CD4-positive, alpha-beta T cell treated with Interleukin-17A for 1 hour (primary cell): ENCODE measurements at regions not wholly inside any gene's neighbourhood (a gene's known extent, or its start where the extent isn't known, plus 50 kb on each side); places are given as distances from the start of the nearest gene placed in this dataset.

ENCODE experiments used
- DNase-seq: peaks from one replicate; pipeline ENCODE4 v3.0.0-alpha.2; 2020

DNA sequence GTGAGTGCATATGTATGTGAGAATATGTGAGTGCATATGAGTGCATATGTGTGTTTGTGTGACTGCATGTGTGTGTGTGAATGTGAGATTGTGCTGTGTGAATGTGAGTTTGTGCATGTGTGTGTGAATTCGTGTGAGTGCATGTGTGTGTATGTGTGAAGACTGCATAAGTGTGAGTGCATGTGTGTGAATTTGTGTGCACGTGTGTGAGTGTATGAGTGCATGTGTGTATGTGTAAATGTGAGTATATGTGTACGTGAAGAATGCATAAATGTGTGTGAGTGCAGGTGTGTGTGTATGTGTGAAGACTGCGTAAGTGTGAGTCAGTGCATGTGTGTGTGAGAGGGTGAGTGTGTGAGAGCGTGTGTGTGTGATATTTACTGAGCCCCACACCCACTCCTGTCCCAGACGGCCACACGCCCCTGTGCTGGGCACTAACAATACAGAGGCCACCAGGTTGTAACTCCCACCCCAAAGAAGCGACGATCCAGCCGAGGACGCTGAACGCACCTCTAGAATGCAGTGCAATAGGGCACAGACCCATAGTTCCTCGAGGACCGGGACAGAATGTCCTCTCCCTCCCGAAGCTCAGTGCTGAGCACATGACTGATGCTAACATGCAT, 97.8 kb downstream of the C16orf95 start:
- DNase-seq, result no peak

DNA sequence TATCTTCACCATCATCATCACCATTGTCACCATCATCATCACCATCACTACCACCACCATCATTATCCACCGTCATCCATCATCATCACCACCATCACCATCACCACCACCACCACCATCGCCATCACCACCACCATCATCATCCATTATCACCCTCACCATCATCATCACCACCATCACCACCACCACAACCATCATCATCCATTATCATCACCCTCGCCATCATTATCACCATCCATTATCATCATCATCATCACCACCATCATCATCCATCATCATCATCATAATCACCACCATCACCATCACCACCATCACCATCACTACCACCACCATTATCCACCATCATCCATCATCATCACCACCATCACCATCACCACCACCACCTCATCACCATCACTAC, 95.6 kb downstream of the C16orf95 start:
- DNase-seq, result no peak

DNA sequence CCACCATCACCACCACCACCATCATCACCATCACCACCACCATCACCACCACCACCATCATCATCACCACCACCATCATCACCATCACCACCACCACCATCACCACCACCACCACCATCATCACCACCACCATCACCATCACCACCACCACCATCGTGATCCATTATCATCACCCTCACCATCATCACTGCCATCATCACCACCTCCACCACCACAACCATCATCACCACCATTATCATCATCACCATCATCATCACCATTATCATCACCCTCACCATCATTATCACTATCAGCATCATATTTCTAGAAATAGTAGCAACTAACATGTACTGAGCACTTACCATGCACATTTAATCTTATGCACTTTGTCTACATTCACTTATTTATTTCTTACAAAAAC, 94.9 kb downstream of the C16orf95 start:
- no peak for DNase-seq

DNA sequence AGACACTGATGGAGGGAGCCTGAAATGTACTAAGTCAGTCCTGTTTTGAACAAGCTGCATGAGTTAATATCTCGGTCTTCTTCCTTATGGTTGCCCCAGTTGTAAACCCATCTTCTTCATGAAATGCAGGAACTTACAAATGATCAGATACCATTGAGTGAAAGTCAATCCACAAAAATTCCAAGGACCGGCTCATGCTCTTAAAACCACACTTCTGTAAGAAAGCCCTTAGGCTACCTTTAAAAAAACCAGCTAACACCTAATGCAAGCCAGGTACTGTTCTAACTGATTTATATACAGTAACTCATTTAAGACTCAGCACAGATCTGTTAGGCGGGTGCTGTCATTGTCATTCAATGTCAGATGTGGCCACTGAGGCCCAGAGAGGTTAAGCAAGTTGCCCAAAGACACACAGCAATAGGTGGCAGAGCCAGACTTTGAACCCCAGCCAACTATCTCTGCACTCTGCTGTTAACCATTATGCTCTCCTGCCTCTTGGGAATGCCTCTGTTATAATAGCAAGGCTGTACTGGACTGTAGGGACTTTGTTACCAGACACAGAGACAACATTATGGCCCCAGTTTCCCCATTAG, 93.4 kb downstream of the C16orf95 start:
- DNase-seq, result no peak

DNA sequence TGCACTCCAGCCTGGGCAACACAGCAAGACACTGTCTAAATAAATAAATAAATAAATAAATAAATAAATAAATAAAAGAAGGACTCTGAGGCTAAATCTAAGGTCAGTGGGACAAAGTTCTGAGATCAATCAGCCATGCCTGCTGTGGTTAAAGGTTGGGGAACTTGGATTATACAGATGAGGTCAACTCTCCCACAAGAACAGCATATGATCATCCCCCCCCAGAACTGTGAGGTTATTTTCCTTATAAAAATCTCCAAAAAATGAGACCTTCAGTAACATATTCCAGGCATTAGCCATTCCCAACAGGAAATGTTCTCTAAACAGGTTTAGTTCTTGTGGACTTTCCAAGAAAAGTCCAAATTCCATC, 90.3 kb downstream of the C16orf95 start:
- no peak for DNase-seq

DNA sequence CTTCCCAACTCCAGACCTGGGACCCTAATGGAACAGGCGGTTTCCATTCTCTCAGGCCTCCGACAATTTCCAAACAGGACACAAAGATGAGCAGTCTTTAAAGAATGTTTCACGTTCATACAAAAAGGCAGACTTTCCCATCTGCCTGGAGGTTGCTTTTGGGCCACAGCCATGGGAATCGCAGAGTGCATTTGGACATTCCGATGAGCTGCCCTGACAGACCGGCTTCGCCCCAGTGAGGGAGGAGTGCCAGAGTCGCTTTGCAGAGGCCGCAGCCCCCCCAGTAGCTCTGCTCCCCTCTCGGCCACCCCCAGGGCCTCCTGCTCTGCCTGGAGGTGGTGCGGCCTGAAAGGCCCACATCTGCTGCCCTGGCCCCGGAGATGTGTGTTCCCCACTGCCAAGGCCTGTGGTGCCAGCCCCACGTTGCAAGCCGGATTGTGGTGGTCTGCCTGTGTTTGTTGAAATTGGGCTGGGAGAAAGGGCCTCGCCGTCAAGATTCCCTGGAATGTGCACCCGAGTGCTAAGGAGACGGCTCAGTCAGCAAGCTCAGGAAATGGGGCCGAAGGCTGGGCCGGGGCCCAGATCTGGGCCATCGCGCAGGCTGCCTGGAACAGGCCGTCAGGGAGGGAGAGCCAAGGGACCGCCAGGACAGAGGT, 89.8 kb downstream of the C16orf95 start:
- DNase-seq, result no peak

DNA sequence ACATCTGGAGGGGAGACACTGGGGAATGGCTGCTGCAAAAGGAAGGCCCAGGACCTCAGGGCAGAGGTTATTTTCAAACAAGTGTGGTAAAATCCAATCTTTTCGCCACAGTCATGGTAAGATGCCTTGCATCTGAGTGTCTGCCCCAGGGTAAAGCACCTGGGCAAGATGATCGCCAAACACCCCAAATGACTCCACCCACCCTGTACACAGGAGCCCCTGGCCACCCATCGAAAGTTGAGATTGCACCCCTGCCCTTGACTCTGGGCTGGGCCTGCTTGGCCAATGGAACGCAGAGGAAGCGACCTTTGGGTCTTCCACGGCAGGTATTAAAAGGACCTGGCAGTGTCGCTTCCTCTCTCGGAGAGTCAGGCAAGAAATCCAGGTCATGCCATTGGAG, 88.8 kb downstream of the C16orf95 start:
- DNase-seq, result no peak

DNA sequence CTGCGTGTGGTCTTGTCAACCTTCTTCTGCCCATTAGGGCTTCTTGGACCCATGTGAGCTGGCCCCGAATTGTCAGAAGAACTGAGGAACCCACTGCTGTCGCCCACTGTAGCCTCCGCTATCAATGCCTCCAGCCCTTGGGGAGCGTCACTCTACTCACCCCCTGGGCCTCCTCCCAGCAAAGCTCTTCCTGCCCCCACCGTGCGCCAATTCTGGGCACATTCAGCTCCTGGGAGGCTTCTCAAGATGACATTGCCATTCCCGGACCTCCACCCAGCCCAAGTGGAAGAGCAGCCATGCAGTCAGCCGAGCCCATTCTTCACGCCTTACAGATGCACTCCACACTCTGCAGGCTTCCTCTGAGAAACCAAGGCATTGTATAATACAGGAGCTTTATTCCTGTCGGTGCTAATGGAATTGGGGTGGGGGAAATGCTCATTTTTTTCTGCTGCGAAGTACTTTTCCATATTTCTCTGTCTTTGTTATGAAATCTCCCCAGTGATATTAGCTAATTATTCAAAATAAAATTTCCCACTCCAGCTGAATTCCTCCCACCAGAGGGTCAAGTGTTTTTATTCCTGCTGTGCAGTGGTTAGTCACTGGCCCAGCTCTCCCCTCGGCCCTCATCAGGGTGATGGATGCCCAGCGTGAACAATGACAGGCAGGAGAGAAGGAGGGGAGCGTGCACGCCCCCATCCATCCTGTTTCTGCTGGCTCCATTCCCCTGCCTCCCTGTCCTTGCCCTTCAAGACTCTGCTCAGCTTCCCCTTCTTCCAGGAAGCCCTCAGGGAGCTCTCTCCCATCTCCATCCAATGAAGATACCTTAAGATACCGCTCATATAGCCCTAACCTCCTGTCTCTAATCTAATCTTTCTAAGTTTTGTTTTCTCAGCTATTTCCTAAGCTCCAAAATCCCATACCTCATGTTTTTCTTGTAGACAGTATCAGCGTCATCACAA, 87.7 kb downstream of the C16orf95 start:
- DNase-seq, result no peak

DNA sequence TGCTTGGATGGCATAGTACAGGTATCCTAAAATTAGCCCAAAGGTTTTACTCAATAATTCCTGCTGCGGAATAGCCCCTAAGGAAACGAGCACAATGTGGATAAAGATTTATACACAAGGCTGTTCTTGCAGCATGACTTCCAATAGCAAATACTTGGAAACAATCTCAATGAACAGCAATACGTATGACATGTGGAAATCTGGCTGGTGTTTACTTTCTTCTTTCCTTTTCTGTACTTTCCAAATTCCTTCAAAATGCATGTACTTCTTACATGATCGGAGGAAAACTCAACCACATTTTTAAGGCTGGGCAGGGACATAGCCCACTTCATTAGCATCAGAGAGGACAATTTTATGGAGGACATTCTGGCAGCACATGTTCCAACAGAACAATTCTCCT, 86.6 kb downstream of the C16orf95 start:
- DNase-seq, result no peak

DNA sequence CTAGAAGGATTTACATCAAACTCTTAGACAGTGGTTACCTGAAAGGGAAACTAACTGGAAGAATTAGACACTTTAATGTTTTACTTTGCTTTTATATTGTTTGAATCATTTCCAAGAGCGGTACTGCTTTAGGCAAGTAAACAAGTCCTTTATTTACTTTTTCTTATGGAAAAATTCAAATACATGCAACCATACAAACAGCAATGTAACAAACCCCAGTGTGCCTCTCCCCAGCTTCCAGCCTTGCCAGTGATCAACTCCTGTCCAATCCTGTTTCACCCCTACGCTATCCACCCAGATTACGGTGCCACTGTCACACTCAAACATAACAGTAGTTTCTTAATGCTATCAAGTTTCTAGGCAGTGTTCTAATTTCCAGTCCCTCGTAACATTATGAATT, 85.9 kb downstream of the C16orf95 start:
- no peak for DNase-seq

DNA sequence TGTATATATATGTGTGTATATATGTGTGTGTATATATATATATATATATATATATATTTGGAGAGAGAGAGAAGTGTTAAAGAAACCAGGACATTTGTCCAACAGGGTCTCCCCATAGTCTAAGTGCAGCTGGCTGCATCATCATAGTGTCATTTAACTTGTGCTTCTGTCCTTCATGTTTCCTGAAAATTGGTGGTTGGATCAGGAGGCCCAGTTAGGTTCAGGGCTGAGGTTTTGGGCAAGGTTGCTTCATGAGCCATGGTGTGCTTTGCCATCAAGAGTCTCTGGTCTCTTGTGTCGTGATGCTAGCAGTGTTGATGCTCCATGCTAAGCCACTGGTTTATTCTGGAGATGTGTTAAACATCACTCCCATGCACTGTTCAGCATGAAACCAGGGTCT, 85.3 kb downstream of the C16orf95 start:
- no peak for DNase-seq

DNA sequence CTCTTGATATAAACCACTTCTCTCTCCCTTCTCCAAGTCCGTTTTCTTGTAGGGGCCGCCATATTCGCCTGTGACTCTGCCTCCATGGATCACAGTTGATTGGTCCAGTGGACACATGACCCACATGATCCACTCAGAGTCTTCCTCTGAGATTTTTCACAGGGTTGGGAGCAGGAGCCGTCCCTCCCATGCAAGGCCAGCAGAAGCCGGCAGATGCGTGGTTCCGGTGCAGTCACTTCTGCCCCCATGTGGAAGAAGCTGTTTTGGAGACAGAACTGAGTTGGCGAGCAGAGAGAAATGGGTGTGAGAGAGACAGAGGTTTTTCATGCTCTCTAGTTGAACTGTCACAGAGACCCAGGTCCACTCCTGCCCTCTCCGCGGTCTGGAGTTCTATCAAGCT, 83.3 kb downstream of the C16orf95 start:
- no peak for DNase-seq

DNA sequence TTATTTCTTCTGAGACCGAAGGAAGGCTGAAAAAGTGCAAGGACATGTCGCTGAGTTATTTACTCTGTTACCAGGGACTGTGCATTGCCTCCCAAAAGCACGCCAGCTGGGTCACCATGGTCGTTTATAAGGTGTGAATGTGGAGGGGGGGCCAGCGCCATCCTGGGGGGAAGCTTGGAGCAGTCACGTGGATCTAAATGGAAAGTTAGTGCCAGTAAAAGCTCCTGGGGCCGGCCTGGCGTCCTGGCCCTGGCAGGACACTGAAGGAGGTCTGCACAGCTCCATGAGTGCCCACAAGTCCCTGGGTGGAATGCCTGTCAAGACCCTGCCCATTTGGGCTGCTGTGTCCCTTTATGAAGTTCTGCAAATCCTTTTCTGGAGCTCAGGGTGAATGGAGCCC, 82.6 kb downstream of the C16orf95 start:
- DNase-seq, result no peak

DNA sequence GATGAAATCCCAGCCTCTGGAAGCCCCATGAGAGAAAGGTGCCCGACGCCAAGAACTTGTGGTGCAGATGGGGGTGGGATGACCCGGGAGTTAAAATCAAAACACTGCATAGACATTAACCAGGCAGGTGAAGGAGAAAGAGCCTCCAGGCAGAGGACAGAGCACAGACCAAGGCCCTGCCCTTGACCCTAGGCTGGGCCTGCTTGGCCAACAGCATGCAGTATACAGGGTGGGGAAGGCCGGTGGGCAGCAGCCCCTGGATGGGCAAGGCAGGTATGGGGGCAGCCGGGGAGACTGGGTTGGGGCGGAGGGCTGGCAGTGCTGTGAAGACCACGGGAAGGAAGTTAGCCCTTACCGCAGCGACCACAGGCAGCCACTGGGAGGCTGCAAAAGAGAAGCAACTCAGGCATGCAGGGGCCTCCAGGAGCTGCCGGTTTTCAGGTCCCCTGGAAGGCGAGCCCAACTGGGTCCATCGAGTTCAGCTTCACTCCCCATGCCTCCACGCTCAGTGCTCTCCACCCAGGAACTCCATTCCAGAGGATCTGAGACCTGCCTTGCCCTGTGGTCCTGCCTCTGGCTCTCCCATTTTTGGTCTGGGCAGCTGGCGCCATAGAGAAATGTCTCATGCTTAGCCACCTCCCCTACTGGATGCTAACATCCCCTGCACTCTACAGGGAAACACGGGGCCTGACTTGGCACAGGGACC, 81.2 kb downstream of the C16orf95 start:
- DNase-seq, result no peak

DNA sequence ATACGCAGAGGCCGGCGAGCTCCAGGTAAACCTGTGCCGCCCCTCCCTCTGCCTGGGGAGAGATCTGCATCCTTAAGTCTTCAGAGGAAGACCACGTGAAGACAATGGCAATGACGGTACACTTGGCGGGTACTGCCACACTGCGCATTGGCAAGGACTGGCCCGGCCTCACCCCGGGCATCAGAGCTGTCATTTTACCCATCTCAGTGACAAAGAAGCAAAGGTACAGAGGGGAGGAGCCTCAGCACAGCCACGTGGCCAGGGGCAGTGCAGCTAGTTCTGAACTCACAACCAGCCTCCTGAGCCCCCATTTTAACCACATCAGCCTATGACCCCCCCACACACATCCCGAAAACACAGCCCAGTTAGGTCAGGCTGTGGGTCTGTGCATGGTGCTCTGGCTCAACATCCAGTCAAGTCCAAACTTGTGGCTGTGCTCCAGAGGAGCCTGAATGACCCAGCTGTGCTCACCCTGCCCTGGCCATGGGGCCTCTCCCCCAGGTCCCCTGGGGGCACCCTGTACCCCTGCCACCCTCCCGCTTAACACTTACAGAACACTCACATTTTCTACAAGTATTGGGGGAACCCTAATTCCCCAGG, 80.6 kb downstream of the C16orf95 start:
- DNase-seq, result no peak

DNA sequence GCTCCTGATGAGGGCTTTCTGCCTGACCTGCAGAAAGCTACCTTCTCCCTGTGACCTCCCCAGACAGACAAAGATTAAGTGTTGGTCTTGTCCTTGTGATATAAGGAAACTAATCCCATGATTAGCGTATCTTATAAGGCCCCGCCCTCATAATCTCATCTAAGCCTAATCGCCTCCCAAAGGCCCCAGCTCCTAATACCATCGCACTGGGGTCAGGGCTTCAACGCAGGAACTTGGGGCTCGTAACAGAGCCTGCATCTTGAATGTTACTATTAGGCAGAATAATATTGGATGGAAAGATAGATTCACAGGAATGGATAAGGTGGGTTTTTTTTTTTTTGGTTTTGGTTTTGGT, 78.9 kb downstream of the C16orf95 start:
- DNase-seq, result no peak

DNA sequence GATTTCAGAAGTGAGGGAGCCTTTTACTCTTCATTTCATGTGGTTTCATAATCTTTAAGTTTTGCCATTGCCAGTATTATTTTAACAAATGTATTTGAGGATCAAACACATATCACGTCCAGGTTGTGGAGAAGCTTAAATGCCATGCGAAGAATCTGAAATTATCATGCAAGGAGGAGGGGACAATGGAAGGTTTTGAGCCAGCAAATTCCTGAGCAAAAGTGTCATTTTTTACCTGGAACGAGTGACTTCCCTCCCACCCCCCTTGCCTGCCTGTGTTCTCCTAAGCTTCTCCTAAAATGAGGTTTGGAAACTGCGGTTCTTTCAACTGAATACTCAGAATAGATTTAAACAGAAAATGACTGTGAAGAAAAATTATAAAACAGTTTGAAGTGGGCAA, 77.6 kb downstream of the C16orf95 start:
- no peak for DNase-seq

DNA sequence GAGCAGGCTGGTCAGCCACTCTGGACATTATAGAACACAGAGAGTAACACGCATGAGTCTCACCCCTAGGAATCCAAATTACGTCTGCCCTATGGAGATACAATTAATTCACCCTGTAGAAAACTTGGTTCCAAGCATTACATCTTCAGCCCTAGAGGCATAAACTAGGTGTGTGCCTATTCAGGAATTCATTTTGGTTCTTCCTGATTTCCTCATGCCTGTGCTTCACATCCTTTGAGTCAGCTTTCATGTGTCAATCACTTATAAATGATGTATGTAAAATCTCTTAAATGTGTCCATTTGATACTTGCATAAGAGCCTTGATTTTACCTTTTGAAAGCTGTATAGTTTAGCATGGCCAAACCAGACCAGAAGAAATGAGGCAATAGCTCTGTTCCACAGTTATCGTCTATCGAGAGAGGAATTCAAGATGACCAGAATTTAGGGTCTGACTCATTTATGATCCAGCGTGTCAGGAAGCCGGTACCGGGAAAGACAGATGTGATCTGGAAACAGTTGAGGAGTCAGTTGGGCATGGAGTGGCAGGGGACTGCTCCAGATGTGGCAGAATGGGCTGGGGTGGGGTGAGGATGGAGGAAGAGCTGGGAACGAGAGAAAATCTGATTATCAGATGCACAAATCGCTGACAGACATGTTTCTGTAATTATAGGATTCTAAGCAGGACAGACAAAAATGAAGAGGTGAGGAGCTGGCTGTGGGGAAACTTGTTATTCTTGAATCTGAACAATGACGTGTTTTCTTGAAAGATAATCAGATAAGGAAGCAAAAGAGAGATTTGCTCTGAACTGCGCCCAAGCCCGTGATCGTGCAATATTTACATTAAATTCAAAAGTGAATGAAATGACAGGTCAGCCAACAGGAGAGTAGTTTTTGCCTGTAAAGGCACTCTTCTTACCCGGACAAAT, 76.7 kb downstream of the C16orf95 start:
- no peak for DNase-seq

DNA sequence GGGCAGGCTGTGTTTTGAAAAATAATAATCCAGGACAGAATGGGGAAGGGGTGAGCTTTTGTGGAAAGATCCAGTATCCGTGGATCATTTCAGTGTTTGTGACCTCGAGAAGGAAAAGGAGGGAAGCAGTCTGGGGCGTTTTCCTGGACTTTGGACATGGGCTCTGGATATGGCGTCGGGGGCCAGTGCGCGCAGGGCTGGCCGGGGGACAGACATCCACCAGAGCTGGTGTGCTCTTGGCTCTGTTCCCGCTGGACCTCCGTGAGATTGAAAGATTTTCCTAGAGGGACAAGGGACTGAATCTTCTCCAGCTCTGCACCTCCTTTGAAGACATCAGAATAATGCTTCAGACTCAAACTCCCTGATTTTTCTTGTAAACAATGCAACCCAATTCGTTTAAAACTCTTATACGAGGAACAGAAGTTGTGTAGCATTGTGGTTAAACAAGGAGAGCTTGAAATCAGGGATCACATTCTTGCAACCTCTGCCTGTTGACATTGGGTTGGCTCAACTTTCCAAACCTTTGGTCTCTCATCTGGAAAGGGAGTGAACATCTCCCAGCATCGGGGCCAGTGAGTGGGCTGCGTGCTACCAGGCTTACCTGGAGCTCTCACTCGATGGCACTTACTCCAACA, 75.9 kb downstream of the C16orf95 start:
- no peak for DNase-seq

DNA sequence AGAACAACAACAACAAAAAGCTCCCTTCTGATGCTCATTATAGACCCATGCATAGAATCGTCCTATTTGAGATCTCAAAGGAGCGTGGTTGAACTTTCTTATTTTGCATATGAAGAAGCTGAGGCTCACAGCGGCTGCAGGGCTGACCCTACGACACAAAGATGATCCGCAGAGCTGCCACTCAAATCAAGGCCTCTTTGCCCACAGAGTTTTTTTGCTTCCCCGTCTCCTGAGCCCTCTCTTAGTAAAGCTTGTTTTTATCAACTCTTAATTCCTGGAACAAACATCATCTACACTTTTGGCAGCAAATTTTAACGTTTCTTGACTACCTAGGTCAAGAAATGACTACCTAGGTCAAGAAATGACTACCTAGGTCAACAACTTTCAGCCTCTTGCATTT, 73.7 kb downstream of the C16orf95 start:
- DNase-seq, result no peak

DNA sequence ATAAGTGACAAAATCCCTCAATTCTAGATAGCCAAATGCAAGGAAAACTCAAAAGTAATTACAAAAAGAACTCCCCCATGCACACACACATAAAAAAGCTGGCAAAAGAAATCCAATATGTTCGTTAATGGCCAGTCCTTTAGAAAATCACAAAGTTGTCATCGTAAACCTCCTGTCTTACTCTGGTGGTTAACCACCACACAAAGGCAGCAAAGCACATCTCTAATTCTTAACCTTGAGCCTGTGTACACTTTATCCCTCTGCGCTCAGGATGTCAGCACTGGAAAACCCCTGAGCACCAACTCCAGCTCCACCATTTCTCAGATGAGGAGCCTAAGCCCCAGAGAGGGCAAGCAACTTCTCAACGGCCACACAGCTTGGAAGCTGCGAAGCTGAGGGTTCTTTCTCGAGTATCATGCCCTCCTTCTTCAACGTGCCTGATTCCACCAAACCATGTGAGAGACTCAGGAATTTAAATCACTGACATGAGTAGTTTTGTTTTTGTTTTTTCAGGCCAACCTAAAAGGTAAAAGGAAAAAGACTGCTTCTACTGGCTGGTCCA, 72.5 kb downstream of the C16orf95 start:
- no peak for DNase-seq
